ENCODE measurements at regions not wholly inside any gene's neighbourhood (a gene's known extent, or its start where the extent isn't known, plus 50 kb on each side); places are given as distances from the start of the nearest gene placed in this dataset.

GRCh38 chr13:90519157-90519556 lies 828.3 kb upstream of the MIR17HG start:
- TF ChIP-seq CTCF (tag by site-specific recombination; IDR thresholded peaks at IDR 0.05) (no peak), ZNF654 (tag by site-specific recombination; IDR thresholded peaks at IDR 0.05; ENCODE audit: low read depth) (no peak), ZNF629 (tag by site-specific recombination; IDR thresholded peaks at IDR 0.05) (no peak), ZFP41 (tag by site-specific recombination; IDR thresholded peaks at IDR 0.05; ENCODE audit: borderline replicate concordance) (no peak), REST (tag by site-specific recombination; IDR thresholded peaks at IDR 0.05) (no peak), ZNF280C (tag by site-specific recombination; IDR thresholded peaks at IDR 0.05) (no peak), ZBTB17 (tag by site-specific recombination; IDR thresholded peaks at IDR 0.05) (no peak)

Measured in HEK293 (cell line).